Calu3 (cell line): ENCODE measurements at regions not wholly inside any gene's neighbourhood (a gene's known extent, or its start where the extent isn't known, plus 50 kb on each side); places are given as distances from the start of the nearest gene placed in this dataset.

Experiments used
- BruUV-seq: library from RNA; stranded (reverse); fragments of 400-500 nt; replicated peaks from 2 replicates; lab custom pipeline; 2021; lab: Mats Ljungman, UMichigan
- CTCF ChIA-PET: fragments of 300-600 bp; sonication (Branson Sonifier 250); formaldehyde crosslinking; loops from one replicate; lab custom pipeline; 2022; ENCODE audit warnings: antibody characterized with exemption; lab: Charles Lee
- DNase-seq: peaks from one replicate; pipeline ENCODE4 v3.0.0; 2022
- H3K27ac Mint-ChIP-seq: one replicate; pipeline ENCODE4 v1.8.0; 2022; ENCODE audit warnings: mixed read lengths; ENCODE audit not compliant: unreplicated experiment
- H3K27me3 Mint-ChIP-seq: one replicate; pipeline ENCODE4 v1.8.0; 2022; ENCODE audit warnings: mixed read lengths; ENCODE audit not compliant: unreplicated experiment
- H3K36me3 Mint-ChIP-seq: one replicate; pipeline ENCODE4 v1.8.0; 2022; ENCODE audit warnings: mild to moderate bottlenecking, moderate library complexity, mixed read lengths; ENCODE audit not compliant: insufficient read depth, unreplicated experiment
- H3K4me1 Mint-ChIP-seq: one replicate; pipeline ENCODE4 v1.8.0; 2022; ENCODE audit warnings: mild to moderate bottlenecking, low read depth, mixed read lengths; ENCODE audit not compliant: unreplicated experiment
- H3K4me3 Mint-ChIP-seq: one replicate; pipeline ENCODE4 v1.8.0; 2022; ENCODE audit warnings: mild to moderate bottlenecking, low read depth, moderate library complexity, mixed read lengths; ENCODE audit not compliant: unreplicated experiment
- H3K9me3 Mint-ChIP-seq: one replicate; pipeline ENCODE4 v1.8.0; 2022; ENCODE audit warnings: low read depth, mixed read lengths; ENCODE audit not compliant: unreplicated experiment
- CTCF ChIP-seq: fragments of 200-600 bp; IDR thresholded peaks from one replicate; pipeline ENCODE4 v1.8.0; 2022; ENCODE audit warnings: antibody characterized with exemption; ENCODE audit not compliant: unreplicated experiment
- intact Hi-C: fragments of 100-400 bp; cut with micrococcal nuclease; formaldehyde crosslinking; loops from one replicate; pipeline ENCODE4 v1.10.0; 2022; ENCODE audit not compliant: unreplicated experiment

GRCh38 chr6:19004176-19004575, 617.0 kb downstream of the RNF144B start:
- peaks cover 10% of the 10 kb centered on the region for H3K27me3 Mint-ChIP-seq
- no peak overlapping the region for H3K4me3 Mint-ChIP-seq
- intact Hi-C loops, result no loop called here
- no peak overlapping the region for H3K27ac Mint-ChIP-seq
- no peaks in the 10 kb centered on the region for H3K9me3 Mint-ChIP-seq
- BruUV-seq, result no TSS peak
- no peak for TF ChIP-seq CTCF
- CTCF ChIA-PET, result no interaction called here
- no peak for DNase-seq
- H3K4me1 Mint-ChIP-seq, result no peaks in the 10 kb centered on the region
- H3K36me3 Mint-ChIP-seq, result no peaks in the 10 kb centered on the region

- Mint-ChIP-seq H3K9me3 (no peaks in the 10 kb centered on the region), H3K4me1 (no peaks in the 10 kb centered on the region), H3K4me3 (no peak overlapping the region), H3K36me3 (no peaks in the 10 kb centered on the region), H3K27me3 (no peaks in the 10 kb centered on the region), H3K27ac (no peak overlapping the region)
- CTCF ChIA-PET, result no interaction called here
- intact Hi-C loops, result no loop called here
- no peak for TF ChIP-seq CTCF
- no TSS peak for BruUV-seq
- no peak for DNase-seq
Measured at GRCh38 chr6:19009769-19010168, 622.6 kb downstream of the RNF144B start.

GRCh38 chr6:19013026-19013705, 626.0 kb downstream of the RNF144B start:
- no peak overlapping the region for H3K27ac Mint-ChIP-seq

GRCh38 chr6:19024737-19025136, 637.6 kb downstream of the RNF144B start:
- intact Hi-C loops, result loop anchor here (1.0 to 2.0 kb wide), 2 partner anchors 826 to 1032 kb away; no protein-coding TSS in a partner anchor
- no TSS peak for BruUV-seq
- CTCF ChIA-PET, result interaction anchor here (0.6 to 1.8 kb wide), 5 partner anchors 617 to 1242 kb away, joined by 3 to 10 read pairs (median 3); no protein-coding TSS in a partner anchor
- Mint-ChIP-seq H3K4me1 (no peaks in the 10 kb centered on the region), H3K27ac (no peak overlapping the region), H3K27me3 (no peaks in the 10 kb centered on the region), H3K9me3 (no peaks in the 10 kb centered on the region), H3K36me3 (no peaks in the 10 kb centered on the region), H3K4me3 (no peak overlapping the region)
- TF ChIP-seq CTCF, result no peak
- peak; percentile 18 for DNase-seq

More at GRCh38 chr6:19013026-19013705, 626.0 kb downstream of the RNF144B start:
- CTCF ChIA-PET, result no interaction called here
- DNase-seq, result no peak
- H3K36me3 Mint-ChIP-seq, result no peaks in the 10 kb centered on the region
- H3K9me3 Mint-ChIP-seq, result no peaks in the 10 kb centered on the region
- no peak for TF ChIP-seq CTCF
- no peaks in the 10 kb centered on the region for H3K4me1 Mint-ChIP-seq
- no peak overlapping the region for H3K4me3 Mint-ChIP-seq
- no peaks in the 10 kb centered on the region for H3K27me3 Mint-ChIP-seq
- BruUV-seq, result no TSS peak
- intact Hi-C loops, result no loop called here
